ENCODE measurements at regions not wholly inside any gene's neighbourhood (a gene's known extent, or its start where the extent isn't known, plus 50 kb on each side); places are given as distances from the start of the nearest gene placed in this dataset.

DNA sequence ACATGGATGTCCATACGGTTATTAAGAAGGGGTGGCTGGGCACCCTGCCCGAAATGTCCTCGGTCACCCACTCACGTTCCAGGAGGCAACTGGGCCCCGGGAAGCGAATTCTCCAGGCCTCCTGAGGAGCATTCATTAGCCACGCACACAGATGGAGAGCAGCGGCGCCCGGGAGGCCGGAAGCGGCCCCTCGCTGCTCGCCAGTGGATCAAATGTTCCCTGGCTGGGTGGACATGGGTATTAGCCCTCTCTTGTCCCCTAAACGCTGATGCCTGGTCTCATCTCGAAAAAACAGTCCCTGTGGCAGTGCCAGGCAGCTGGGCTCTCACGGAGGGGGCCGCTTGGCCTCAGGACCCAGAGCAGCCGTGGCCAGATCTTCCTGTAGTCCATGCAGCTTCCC is 59.0 kb upstream of the DLK1 start:
- Histone ChIP-seq H3K9me3 (ENCODE audit: control insufficient read depth, low read depth, low read length) (no peaks in the 10 kb centered on the region), H3K9ac (ENCODE audit: control insufficient read depth, extremely low read depth, insufficient read depth, low read length) (no peak overlapping the region), H2AFZ (ENCODE audit: control insufficient read depth, low read length) (no peak overlapping the region), H4K20me1 (ENCODE audit: control insufficient read depth, extremely low read depth, insufficient read depth, low read length) (no peaks in the 10 kb centered on the region), H3K9me1 (ENCODE audit: control insufficient read depth, extremely low read depth, insufficient read depth, low read length) (no peaks in the 10 kb centered on the region), H3K4me3 (ENCODE audit: control insufficient read depth in 2 of 3, extremely low read depth in 1 of 3, insufficient read depth in 2 of 3, low read depth in 1 of 3, low read length in 3 of 3) (no peak overlapping the region), H3K4me1 (ENCODE audit: control insufficient read depth, extremely low read depth, insufficient read depth, low read length) (no peaks in the 10 kb centered on the region), H3K79me2 (ENCODE audit: control insufficient read depth, insufficient read depth, low read length) (no peaks in the 10 kb centered on the region), H3K36me3 (ENCODE audit: control insufficient read depth in 2 of 2, extremely low read depth in 1 of 2, insufficient read depth in 2 of 2, low read length in 2 of 2) (no peaks in the 10 kb centered on the region), H3K27ac (ENCODE audit: control insufficient read depth, insufficient read depth, low read length) (no peak overlapping the region), H3K4me2 (ENCODE audit: control insufficient read depth, extremely low read depth, insufficient read depth, low read depth, low read length) (no peak overlapping the region), H3K27me3 (ENCODE audit: control insufficient read depth, extremely low read depth, insufficient read depth, low read length) (peaks cover 58% of the 10 kb centered on the region)
- dilution Hi-C loops (cut with MboI; ENCODE audit: extremely low pct_ligation_motif_present, low sequenced_read_pairs), result no loop called here
- DNase-seq (ENCODE audit: low read depth, low spot score) (no peak), FAIRE-seq (no peak)
- TF ChIP-seq EZH2 (IDR thresholded peaks at IDR 0.05; ENCODE audit: low read length), result no peak
- no peak for TF ChIP-seq CTCF (optimal IDR thresholded peaks at IDR 0.05 in 1 of 3, IDR thresholded peaks at IDR 0.05 in 1 of 3, conservative IDR thresholded peaks at IDR 0.05 in 1 of 3; ENCODE audit: extremely low read depth in 1 of 3, insufficient read depth in 2 of 3, low read length in 3 of 3)

DNA sequence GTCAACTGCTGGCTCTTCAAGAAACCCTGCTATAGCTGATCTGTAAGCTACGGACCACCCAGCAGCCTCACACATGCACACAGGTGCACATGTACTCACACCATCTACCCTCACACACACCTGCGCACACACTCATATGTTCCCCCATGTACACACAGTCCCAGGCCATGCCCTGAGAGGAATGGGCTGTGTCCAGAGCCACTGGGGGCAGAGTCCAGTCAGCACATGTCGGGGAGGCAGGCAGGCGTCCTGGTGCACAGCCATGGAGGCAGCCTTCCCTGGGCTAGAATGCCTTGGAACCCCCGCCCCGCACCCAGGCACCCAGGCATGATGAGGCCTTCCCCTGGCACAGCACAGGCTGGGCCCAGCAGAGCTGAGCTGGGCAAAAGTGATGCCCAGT is 58.3 kb upstream of the DLK1 start:
- peaks cover 63% of the 10 kb centered on the region for H3K27me3 ChIP-seq (ENCODE audit: control insufficient read depth, extremely low read depth, insufficient read depth, low read length)
- no peak overlapping the region for H3K4me2 ChIP-seq (ENCODE audit: control insufficient read depth, extremely low read depth, insufficient read depth, low read depth, low read length)
- no peak for FAIRE-seq
- no peak overlapping the region for H2AFZ ChIP-seq (ENCODE audit: control insufficient read depth, low read length)
- no peak overlapping the region for H3K9ac ChIP-seq (ENCODE audit: control insufficient read depth, extremely low read depth, insufficient read depth, low read length)
- H3K4me1 ChIP-seq (ENCODE audit: control insufficient read depth, extremely low read depth, insufficient read depth, low read length), result no peaks in the 10 kb centered on the region
- no peak overlapping the region for H3K27ac ChIP-seq (ENCODE audit: control insufficient read depth, insufficient read depth, low read length)
- H3K36me3 ChIP-seq (ENCODE audit: control insufficient read depth in 2 of 2, extremely low read depth in 1 of 2, insufficient read depth in 2 of 2, low read length in 2 of 2), result no peaks in the 10 kb centered on the region
- dilution Hi-C loops (cut with MboI; ENCODE audit: extremely low pct_ligation_motif_present, low sequenced_read_pairs), result no loop called here
- no peak overlapping the region for H3K4me3 ChIP-seq (ENCODE audit: control insufficient read depth in 2 of 3, extremely low read depth in 1 of 3, insufficient read depth in 2 of 3, low read depth in 1 of 3, low read length in 3 of 3)
- no peak for DNase-seq (ENCODE audit: low read depth, low spot score)
- no peaks in the 10 kb centered on the region for H3K79me2 ChIP-seq (ENCODE audit: control insufficient read depth, insufficient read depth, low read length)
- H3K9me1 ChIP-seq (ENCODE audit: control insufficient read depth, extremely low read depth, insufficient read depth, low read length), result no peaks in the 10 kb centered on the region
- no peaks in the 10 kb centered on the region for H3K9me3 ChIP-seq (ENCODE audit: control insufficient read depth, low read depth, low read length)
- no peak for TF ChIP-seq CTCF (optimal IDR thresholded peaks at IDR 0.05 in 1 of 3, IDR thresholded peaks at IDR 0.05 in 1 of 3, conservative IDR thresholded peaks at IDR 0.05 in 1 of 3; ENCODE audit: extremely low read depth in 1 of 3, insufficient read depth in 2 of 3, low read length in 3 of 3)
- no peak for TF ChIP-seq EZH2 (IDR thresholded peaks at IDR 0.05; ENCODE audit: low read length)
- no peaks in the 10 kb centered on the region for H4K20me1 ChIP-seq (ENCODE audit: control insufficient read depth, extremely low read depth, insufficient read depth, low read length)
